Esophagus squamous epithelium (tissue), 4 donors: ENCODE measurements at regions not wholly inside any gene's neighbourhood (a gene's known extent, or its start where the extent isn't known, plus 50 kb on each side); places are given as distances from the start of the nearest gene placed in this dataset.
A peak's percentile ranks its signal among the peaks of the same experiment; 100 is the strongest.

Experiments
- CTCF ChIP-seq, 6 experiments: fragments of 450-650 bp in 4 of 6; fragments of 200-600 bp in 2 of 6; sonication (generic) in 2 of 6; IDR thresholded peaks; one replicate each; pipeline ENCODE4 v1.5.1; 2016 to 2019; ENCODE audit warnings: antibody characterized with exemption in 6 of 6, mild to moderate bottlenecking in 4 of 6, moderate library complexity in 4 of 6
- POLR2A ChIP-seq, 4 donors: fragments of 450-650 bp; IDR thresholded peaks; one replicate each; pipeline ENCODE4 v1.6.1; 2017; ENCODE audit warnings: antibody characterized with exemption in 4 of 4, mild to moderate bottlenecking in 4 of 4, moderate library complexity in 3 of 4

DNA sequence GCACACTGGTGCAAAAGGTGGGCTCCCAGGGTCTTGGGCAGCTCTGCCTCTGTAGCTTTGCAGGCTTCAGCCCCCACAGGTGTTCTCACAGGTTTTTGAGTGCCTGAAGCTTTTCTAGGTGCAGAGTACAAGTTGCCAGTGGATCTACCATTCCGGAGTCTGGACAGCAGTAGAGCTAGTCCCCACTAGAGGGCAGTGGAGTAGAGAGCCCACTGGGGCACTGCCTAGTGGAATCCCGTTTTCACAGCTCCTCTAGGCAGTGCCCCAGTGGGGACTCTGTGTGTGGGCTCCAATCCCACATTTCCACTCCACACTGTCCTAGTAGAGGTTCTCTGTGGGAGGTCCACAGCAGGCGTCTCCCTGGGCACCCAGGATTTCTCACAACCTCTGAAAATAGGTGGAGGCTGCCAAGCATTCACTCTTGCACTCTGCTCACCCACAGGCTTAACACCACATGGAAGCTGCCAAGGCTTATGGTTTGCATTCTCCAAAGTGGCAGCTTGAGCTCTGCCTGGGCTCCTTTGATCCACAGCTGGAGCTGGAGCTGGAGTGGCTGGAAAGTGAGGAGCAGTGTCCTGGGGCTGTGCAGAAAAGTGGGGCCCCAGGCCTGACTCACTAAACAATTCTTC is 86.3 kb upstream of the PROKR2 start:
- TF ChIP-seq CTCF (IDR thresholded peaks at IDR 0.05) (peak in 1 of 6 experiments; percentile 38), POLR2A (IDR thresholded peaks at IDR 0.05) (no peak)
